OCI-LY3 (cell line): ENCODE measurements at regions not wholly inside any gene's neighbourhood (a gene's known extent, or its start where the extent isn't known, plus 50 kb on each side); places are given as distances from the start of the nearest gene placed in this dataset.

Experiments
- H2AFZ ChIP-seq: fragments of 200-600, 300-600 bp; shearing (Covaris generic); 2 replicates; pipeline ENCODE4 v1.6.0; 2014; ENCODE audit warnings: antibody characterized with exemption, low read depth, low read length
- H3K27ac ChIP-seq: fragments of 200-600, 300-600 bp; sonication (generic); 2 replicates; pipeline ENCODE4 v1.5.1; 2014; ENCODE audit warnings: mild to moderate bottlenecking, low read length, moderate library complexity, mixed read lengths
- H3K27me3 ChIP-seq: fragments of 200-600, 300-600 bp; sonication (generic); 2 replicates; pipeline ENCODE4 v1.6.1; 2014; ENCODE audit warnings: low read depth, low read length, mixed read lengths
- H3K36me3 ChIP-seq: fragments of 200-600, 300-600 bp; sonication (generic); replicated peaks from 2 replicates; pipeline ENCODE3; 2014; ENCODE audit warnings: low read depth, low read length, mixed read lengths
- H3K4me1 ChIP-seq: fragments of 300-600, 200-600 bp; sonication (generic); 2 replicates; pipeline ENCODE4 v1.6.1; 2014; ENCODE audit warnings: low read length, mixed read lengths
- H3K4me2 ChIP-seq: fragments of 200-600, 300-600 bp; sonication (generic); 2 replicates; pipeline ENCODE4 v1.6.1; 2014; ENCODE audit warnings: low read length, mixed read lengths
- H3K4me3 ChIP-seq: fragments of 300-600, 200-600 bp; sonication (generic); 2 replicates; pipeline ENCODE4 v1.5.1; 2014; ENCODE audit warnings: antibody characterized with exemption, mild to moderate bottlenecking, low read length, moderate library complexity
- H3K79me2 ChIP-seq: fragments of 300-600, 200-600 bp; shearing (Covaris generic); 2 replicates; pipeline ENCODE4 v1.6.1; 2014; ENCODE audit warnings: mild to moderate bottlenecking, low read length, mixed read lengths
- H3K9ac ChIP-seq: fragments of 300-600, 200-600 bp; shearing (Covaris generic); 2 replicates; pipeline ENCODE4 v1.6.0; 2014; ENCODE audit warnings: mild to moderate bottlenecking, low read length, moderate library complexity
- H3K9me3 ChIP-seq: fragments of 200-600, 300-600 bp; shearing (Covaris generic); 2 replicates; pipeline ENCODE4 v1.6.1; 2014; ENCODE audit warnings: low read length, mixed read lengths; ENCODE audit not compliant: insufficient read depth
- H4K20me1 ChIP-seq: fragments of 200-600, 300-600 bp; sonication (generic); 2 replicates; pipeline ENCODE4 v1.6.1; 2016; ENCODE audit warnings: low read length, mixed read lengths; ENCODE audit not compliant: insufficient read depth
- EZH2phosphoT487 ChIP-seq: fragments of 200-600 bp; shearing (Covaris generic); IDR thresholded peaks from 2 replicates; pipeline ENCODE4 v1.6.1; 2018; ENCODE audit warnings: antibody characterized with exemption, mixed run types, low read depth
- TF ChIP-seq, protein P1 (sequence below): fragments of 200-600, 300-600 bp; sonication (generic); IDR thresholded peaks from 2 replicates; pipeline ENCODE4 v1.5.1; 2014; ENCODE audit warnings: antibody characterized with exemption, low read length, low read depth

DNA sequence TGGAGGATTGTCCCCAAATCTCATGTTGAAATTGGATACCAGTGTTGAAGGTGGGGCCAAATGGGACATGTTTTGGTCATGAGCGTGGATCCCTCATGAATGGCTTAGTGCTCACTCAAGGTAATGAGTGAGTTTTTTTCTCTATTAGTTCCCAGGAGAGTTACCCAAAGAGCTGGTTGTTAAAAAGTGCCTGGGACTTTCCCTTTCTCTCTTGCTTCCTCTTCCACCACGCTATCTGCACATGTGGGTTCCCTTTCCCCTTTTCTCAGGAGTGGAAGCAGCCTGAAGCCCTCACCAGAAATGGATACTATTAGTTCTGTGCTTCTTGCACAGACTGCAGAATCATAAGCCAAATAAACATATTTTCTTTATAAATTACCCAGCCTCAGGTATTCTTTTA lies 465.4 kb downstream of the FSCB start:
- H3K27me3 ChIP-seq = no peaks in the 10 kb centered on the region
- peaks cover 31% of the 10 kb centered on the region for H3K9me3 ChIP-seq
- H3K9ac ChIP-seq = no peak overlapping the region
- no peak overlapping the region for H2AFZ ChIP-seq
- peak overlapping the region; percentile 26 for H3K4me2 ChIP-seq
- no peaks in the 10 kb centered on the region for H3K79me2 ChIP-seq
- no peak overlapping the region for H3K4me3 ChIP-seq
- H4K20me1 ChIP-seq = no peaks in the 10 kb centered on the region
- H3K36me3 ChIP-seq = peaks cover 20% of the 10 kb centered on the region
- peaks cover 16% of the 10 kb centered on the region for H3K4me1 ChIP-seq
- H3K27ac ChIP-seq = peak overlapping the region; percentile 66
- TF ChIP-seq, protein P1, sequence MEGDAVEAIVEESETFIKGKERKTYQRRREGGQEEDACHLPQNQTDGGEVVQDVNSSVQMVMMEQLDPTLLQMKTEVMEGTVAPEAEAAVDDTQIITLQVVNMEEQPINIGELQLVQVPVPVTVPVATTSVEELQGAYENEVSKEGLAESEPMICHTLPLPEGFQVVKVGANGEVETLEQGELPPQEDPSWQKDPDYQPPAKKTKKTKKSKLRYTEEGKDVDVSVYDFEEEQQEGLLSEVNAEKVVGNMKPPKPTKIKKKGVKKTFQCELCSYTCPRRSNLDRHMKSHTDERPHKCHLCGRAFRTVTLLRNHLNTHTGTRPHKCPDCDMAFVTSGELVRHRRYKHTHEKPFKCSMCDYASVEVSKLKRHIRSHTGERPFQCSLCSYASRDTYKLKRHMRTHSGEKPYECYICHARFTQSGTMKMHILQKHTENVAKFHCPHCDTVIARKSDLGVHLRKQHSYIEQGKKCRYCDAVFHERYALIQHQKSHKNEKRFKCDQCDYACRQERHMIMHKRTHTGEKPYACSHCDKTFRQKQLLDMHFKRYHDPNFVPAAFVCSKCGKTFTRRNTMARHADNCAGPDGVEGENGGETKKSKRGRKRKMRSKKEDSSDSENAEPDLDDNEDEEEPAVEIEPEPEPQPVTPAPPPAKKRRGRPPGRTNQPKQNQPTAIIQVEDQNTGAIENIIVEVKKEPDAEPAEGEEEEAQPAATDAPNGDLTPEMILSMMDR = no peak
- no peak for TF ChIP-seq EZH2phosphoT487

DNA sequence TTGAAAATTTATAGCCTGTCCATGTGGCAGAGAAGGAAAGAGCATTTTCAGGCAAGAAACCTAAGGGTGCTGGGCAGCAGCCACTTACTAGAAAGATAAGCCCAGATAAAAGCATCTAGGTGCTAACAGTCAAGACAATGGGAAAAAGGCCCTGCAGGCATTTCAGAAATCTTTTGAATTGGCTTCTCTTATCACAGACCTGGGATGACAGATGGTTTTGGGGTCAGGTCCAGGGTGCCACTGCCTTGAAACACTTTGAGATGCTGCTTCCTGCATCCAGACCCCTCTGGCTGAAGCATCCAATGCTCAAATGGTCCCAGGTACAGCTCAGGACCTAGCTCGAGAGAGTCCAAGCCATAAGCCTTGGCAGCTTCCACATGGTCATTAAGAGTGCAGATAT lies 466.5 kb downstream of the FSCB start:
- Histone ChIP-seq H3K9me3 (peaks cover 31% of the 10 kb centered on the region), H3K27me3 (no peaks in the 10 kb centered on the region), H3K4me1 (peaks cover 16% of the 10 kb centered on the region), H3K4me2 (no peak overlapping the region), H3K9ac (no peak overlapping the region), H3K4me3 (no peak overlapping the region), H3K27ac (no peak overlapping the region), H2AFZ (no peak overlapping the region), H3K36me3 (peaks cover 20% of the 10 kb centered on the region), H4K20me1 (no peaks in the 10 kb centered on the region), H3K79me2 (no peaks in the 10 kb centered on the region)
- TF ChIP-seq, protein P1 = no peak

DNA sequence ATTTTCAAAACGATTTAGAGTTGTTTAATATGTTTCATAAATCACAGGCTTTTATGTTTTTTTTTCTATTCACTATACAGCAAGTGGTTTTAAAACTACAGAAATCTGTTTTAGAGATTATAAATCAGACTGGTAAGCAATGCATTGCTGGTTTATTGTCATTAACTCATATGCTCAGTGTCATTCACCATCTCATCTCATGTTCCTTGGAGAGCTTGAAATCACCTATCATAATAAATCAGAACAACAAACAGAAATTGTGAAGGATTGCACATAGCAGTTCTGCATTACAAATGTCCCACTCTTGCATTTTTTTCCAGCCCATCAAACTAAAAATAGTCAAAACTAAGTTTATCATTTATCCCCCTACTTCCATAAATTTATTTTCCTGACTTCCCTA lies 470.8 kb downstream of the FSCB start:
- H2AFZ ChIP-seq = no peak overlapping the region
- no peak overlapping the region for H3K4me2 ChIP-seq
- peaks cover 16% of the 10 kb centered on the region for H3K36me3 ChIP-seq

DNA sequence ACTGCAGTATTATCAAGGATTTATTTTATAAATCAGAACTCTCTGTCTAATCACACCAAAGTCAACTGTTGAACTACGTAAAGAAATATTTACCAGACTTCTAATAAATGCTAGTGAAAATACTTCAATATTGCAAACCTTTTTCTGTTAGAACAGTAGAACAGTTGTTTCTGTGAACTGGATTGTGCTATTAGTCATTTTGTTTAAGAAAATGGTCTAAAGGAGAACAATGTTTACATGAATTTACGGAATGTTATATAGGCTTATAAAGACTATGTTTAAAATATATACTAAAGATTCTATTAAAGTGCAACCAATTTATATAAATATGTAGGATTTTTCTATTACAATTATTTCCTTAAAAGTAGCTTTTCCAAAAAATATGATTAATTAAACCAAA lies 471.4 kb downstream of the FSCB start:
- no peaks in the 10 kb centered on the region for H4K20me1 ChIP-seq
- H3K79me2 ChIP-seq = no peaks in the 10 kb centered on the region
- no peak overlapping the region for H3K4me2 ChIP-seq
- peaks cover 1% of the 10 kb centered on the region for H3K4me1 ChIP-seq
- no peaks in the 10 kb centered on the region for H3K27me3 ChIP-seq
- peaks cover 11% of the 10 kb centered on the region for H3K36me3 ChIP-seq
- no peak overlapping the region for H2AFZ ChIP-seq
- H3K9me3 ChIP-seq = peaks cover 23% of the 10 kb centered on the region
- H3K9ac ChIP-seq = no peak overlapping the region
- H3K27ac ChIP-seq = no peak overlapping the region
- H3K4me3 ChIP-seq = no peak overlapping the region
- no peak for TF ChIP-seq EZH2phosphoT487
- TF ChIP-seq, protein P1 = no peak

More for the DNA sequence above, 470.8 kb downstream of the FSCB start:
- no peaks in the 10 kb centered on the region for H3K79me2 ChIP-seq
- no peaks in the 10 kb centered on the region for H4K20me1 ChIP-seq
- H3K27ac ChIP-seq = no peak overlapping the region
- H3K9me3 ChIP-seq = peaks cover 26% of the 10 kb centered on the region
- H3K4me3 ChIP-seq = no peak overlapping the region
- H3K9ac ChIP-seq = no peak overlapping the region
- TF ChIP-seq EZH2phosphoT487 = no peak
- TF ChIP-seq, protein P1 = no peak
- peaks cover 7% of the 10 kb centered on the region for H3K4me1 ChIP-seq
- no peaks in the 10 kb centered on the region for H3K27me3 ChIP-seq
